ENCODE measurements at regions not wholly inside any gene's neighbourhood (a gene's known extent, or its start where the extent isn't known, plus 50 kb on each side); places are given as distances from the start of the nearest gene placed in this dataset.

DNA sequence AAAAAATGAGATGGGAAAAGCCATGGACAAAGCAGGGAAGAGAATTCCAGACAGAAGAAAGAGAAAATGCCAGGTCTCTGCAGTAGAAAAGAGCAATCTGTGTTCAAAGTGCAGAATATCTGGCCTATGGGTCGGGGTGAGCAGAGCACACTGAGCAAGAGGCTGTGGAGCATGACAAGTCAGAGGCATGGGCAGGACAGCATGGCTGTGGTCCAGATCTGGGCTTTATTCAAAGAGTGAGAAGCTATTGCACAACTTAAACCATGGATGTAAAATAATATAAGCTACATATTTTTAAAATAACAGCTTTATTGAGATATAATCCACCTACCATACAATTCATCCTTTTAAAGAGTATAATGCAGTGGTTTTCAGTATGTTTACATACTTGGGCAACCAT lies 133.1 kb upstream of the SPDL1 start:
- peaks cover 5% of the 10 kb centered on the region for H3K27me3 ChIP-seq (ENCODE audit: insufficient read depth, poor library complexity, severe bottlenecking)
- no peak for DNase-seq (ENCODE audit: low read depth in 1 of 2, low spot score in 1 of 2)
- TF ChIP-seq SPI1 (IDR thresholded peaks at IDR 0.05; ENCODE audit: borderline replicate concordance, low read depth) (no peak), POLR2AphosphoS5 (IDR thresholded peaks at IDR 0.05; ENCODE audit: low read depth) (no peak), CTCF (IDR thresholded peaks at IDR 0.05; ENCODE audit: insufficient read depth, low read length) (no peak), GABPA (IDR thresholded peaks at IDR 0.05; ENCODE audit: low read depth) (no peak)
- TF ChIP-seq, protein P1, sequence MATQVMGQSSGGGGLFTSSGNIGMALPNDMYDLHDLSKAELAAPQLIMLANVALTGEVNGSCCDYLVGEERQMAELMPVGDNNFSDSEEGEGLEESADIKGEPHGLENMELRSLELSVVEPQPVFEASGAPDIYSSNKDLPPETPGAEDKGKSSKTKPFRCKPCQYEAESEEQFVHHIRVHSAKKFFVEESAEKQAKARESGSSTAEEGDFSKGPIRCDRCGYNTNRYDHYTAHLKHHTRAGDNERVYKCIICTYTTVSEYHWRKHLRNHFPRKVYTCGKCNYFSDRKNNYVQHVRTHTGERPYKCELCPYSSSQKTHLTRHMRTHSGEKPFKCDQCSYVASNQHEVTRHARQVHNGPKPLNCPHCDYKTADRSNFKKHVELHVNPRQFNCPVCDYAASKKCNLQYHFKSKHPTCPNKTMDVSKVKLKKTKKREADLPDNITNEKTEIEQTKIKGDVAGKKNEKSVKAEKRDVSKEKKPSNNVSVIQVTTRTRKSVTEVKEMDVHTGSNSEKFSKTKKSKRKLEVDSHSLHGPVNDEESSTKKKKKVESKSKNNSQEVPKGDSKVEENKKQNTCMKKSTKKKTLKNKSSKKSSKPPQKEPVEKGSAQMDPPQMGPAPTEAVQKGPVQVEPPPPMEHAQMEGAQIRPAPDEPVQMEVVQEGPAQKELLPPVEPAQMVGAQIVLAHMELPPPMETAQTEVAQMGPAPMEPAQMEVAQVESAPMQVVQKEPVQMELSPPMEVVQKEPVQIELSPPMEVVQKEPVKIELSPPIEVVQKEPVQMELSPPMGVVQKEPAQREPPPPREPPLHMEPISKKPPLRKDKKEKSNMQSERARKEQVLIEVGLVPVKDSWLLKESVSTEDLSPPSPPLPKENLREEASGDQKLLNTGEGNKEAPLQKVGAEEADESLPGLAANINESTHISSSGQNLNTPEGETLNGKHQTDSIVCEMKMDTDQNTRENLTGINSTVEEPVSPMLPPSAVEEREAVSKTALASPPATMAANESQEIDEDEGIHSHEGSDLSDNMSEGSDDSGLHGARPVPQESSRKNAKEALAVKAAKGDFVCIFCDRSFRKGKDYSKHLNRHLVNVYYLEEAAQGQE (IDR thresholded peaks at IDR 0.05; ENCODE audit: insufficient replicate concordance, low read depth): no peak

GRCh38 chr5:169448826-169449225 lies 134.7 kb upstream of the SPDL1 start:
- H3K27ac ChIP-seq (replicated peaks): no peak overlapping the region
- no peak for DNase-seq (ENCODE audit: low read depth in 1 of 2, low spot score in 1 of 2)
- TF ChIP-seq, protein P1 (IDR thresholded peaks at IDR 0.05; ENCODE audit: insufficient replicate concordance, low read depth): no peak
- no peak for TF ChIP-seq CTCF (IDR thresholded peaks at IDR 0.05; ENCODE audit: insufficient read depth, low read length)
- no peak for TF ChIP-seq GABPA (IDR thresholded peaks at IDR 0.05; ENCODE audit: low read depth)
- TF ChIP-seq SPI1 (IDR thresholded peaks at IDR 0.05; ENCODE audit: borderline replicate concordance, low read depth): no peak
- no peak for TF ChIP-seq POLR2AphosphoS5 (IDR thresholded peaks at IDR 0.05; ENCODE audit: low read depth)
- H3K27me3 ChIP-seq (ENCODE audit: insufficient read depth, poor library complexity, severe bottlenecking): peaks cover 5% of the 10 kb centered on the region
- H3K4me3 ChIP-seq (replicated peaks; ENCODE audit: insufficient read depth, low read length): no peak overlapping the region

More for the DNA sequence above, 133.1 kb upstream of the SPDL1 start:
- H3K4me3 ChIP-seq (replicated peaks; ENCODE audit: insufficient read depth, low read length): no peak overlapping the region
- no peak overlapping the region for H3K27ac ChIP-seq (replicated peaks)

GRCh38 chr5:169445191-169445590 lies 138.4 kb upstream of the SPDL1 start:
- H3K27ac ChIP-seq (replicated peaks): no peak overlapping the region
- H3K4me3 ChIP-seq (replicated peaks; ENCODE audit: insufficient read depth, low read length): no peak overlapping the region
- H3K27me3 ChIP-seq (ENCODE audit: insufficient read depth, poor library complexity, severe bottlenecking): peaks cover 5% of the 10 kb centered on the region
- TF ChIP-seq CTCF (IDR thresholded peaks at IDR 0.05; ENCODE audit: insufficient read depth, low read length) (no peak), SPI1 (IDR thresholded peaks at IDR 0.05; ENCODE audit: borderline replicate concordance, low read depth) (no peak), GABPA (IDR thresholded peaks at IDR 0.05; ENCODE audit: low read depth) (no peak), POLR2AphosphoS5 (IDR thresholded peaks at IDR 0.05; ENCODE audit: low read depth) (no peak)
- TF ChIP-seq, protein P1 (IDR thresholded peaks at IDR 0.05; ENCODE audit: insufficient replicate concordance, low read depth): no peak
- no peak for DNase-seq (ENCODE audit: low read depth in 1 of 2, low spot score in 1 of 2)

Data from HL-60 (cell line).